IPS-NIHi11 (cell line): ENCODE measurements at regions not wholly inside any gene's neighbourhood (a gene's known extent, or its start where the extent isn't known, plus 50 kb on each side); places are given as distances from the start of the nearest gene placed in this dataset.

ENCODE experiments used
- DNase-seq: peaks from one replicate; pipeline ENCODE4 v3.0.0; 2012; ENCODE audit warnings: mixed read lengths, low spot score

- no peak for DNase-seq
Measured at GRCh38 chr2:173419506-173419905, 64.8 kb downstream of the CDCA7 start.

GRCh38 chr2:173424886-173425285, 70.2 kb downstream of the CDCA7 start:
- DNase-seq: no peak

GRCh38 chr2:173427887-173428668, 73.4 kb downstream of the CDCA7 start:
- DNase-seq: no peak

GRCh38 chr2:173431191-173431590, 76.5 kb downstream of the CDCA7 start:
- peak; percentile 49 for DNase-seq

GRCh38 chr2:173432049-173432754, 77.5 kb downstream of the CDCA7 start:
- DNase-seq: no peak

- no peak for DNase-seq
Measured at GRCh38 chr2:173434762-173435569, 80.3 kb downstream of the CDCA7 start.

- DNase-seq: no peak
Measured at GRCh38 chr2:173435574-173435973, 80.9 kb downstream of the CDCA7 start.

GRCh38 chr2:173436088-173436487, 81.4 kb downstream of the CDCA7 start:
- no peak for DNase-seq

GRCh38 chr2:173441222-173441621, 86.5 kb downstream of the CDCA7 start:
- DNase-seq: no peak

GRCh38 chr2:173442542-173442941, 87.9 kb downstream of the CDCA7 start:
- no peak for DNase-seq

- DNase-seq: no peak
Measured at GRCh38 chr2:173446722-173447121, 92.0 kb downstream of the CDCA7 start.

- peak; percentile 80 for DNase-seq
Measured at GRCh38 chr2:173448938-173449471, 94.3 kb downstream of the CDCA7 start.

- DNase-seq: no peak
Measured at GRCh38 chr2:173451118-173451517, 96.4 kb downstream of the CDCA7 start.

- DNase-seq: no peak
Measured at GRCh38 chr2:173451941-173452340, 97.3 kb downstream of the CDCA7 start.

- no peak for DNase-seq
Measured at GRCh38 chr2:173452416-173452815, 97.7 kb downstream of the CDCA7 start.

- DNase-seq: peak; percentile 42
Measured at GRCh38 chr2:173456960-173457359, 102.3 kb downstream of the CDCA7 start.

GRCh38 chr2:173457366-173457765, 102.7 kb downstream of the CDCA7 start:
- no peak for DNase-seq

GRCh38 chr2:173458991-173459780, 104.5 kb downstream of the CDCA7 start:
- DNase-seq: no peak

- no peak for DNase-seq
Measured at GRCh38 chr2:173462892-173463840, 108.5 kb downstream of the CDCA7 start.

- no peak for DNase-seq
Measured at GRCh38 chr2:173463846-173464245, 109.2 kb downstream of the CDCA7 start.
